ENCODE measurements at regions not wholly inside any gene's neighbourhood (a gene's known extent, or its start where the extent isn't known, plus 50 kb on each side); places are given as distances from the start of the nearest gene placed in this dataset.

- TF ChIP-seq CTCF (IDR thresholded peaks at IDR 0.05) = no peak
- TF ChIP-seq POLR2AphosphoS5 (IDR thresholded peaks at IDR 0.05) = no peak
Measured at GRCh38 chr5:153168241-153168640, 322.2 kb upstream of the GRIA1 start.
